ENCODE measurements at regions not wholly inside any gene's neighbourhood (a gene's known extent, or its start where the extent isn't known, plus 50 kb on each side); places are given as distances from the start of the nearest gene placed in this dataset.
"Not testable (repeated sequence)": the region's sequence is repeated elsewhere in the genome, so short reads cannot be mapped to it uniquely, and the experiment has no call there.

DNA sequence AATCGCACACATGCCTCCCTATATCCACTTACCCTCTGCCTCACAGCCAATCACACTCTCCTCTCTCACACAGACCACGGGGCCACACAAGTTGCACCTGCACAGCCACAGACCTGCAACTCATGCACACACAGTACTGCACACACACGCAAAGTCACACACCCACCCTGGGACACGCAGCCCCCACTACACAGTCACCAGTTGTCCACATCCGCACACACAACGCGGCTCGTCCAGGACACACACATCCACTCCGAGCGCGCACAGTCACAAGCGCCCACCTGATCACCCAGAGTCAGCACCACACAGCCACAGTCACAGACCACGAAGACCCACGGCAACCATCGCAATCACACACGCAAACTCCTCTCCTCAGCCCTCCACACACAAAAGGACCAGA lies 387.3 kb downstream of the CNTNAP3B start:
- H3K4me3 ChIP-seq (ENCODE audit: insufficient read length, low read depth); DNase-seq (ENCODE audit: low read depth, low spot score); H3K4me1 ChIP-seq (ENCODE audit: insufficient read depth, insufficient read length); H3K9ac ChIP-seq (ENCODE audit: insufficient read length, low read depth); H3K36me3 ChIP-seq (ENCODE audit: insufficient read depth, insufficient read length, low read length); H3K27me3 ChIP-seq (ENCODE audit: insufficient read depth, insufficient read length); H3K9me3 ChIP-seq (ENCODE audit: insufficient read depth, low read length): not testable (repeated sequence)

- H3K4me3 ChIP-seq (ENCODE audit: insufficient read length, low read depth); H3K9ac ChIP-seq (ENCODE audit: insufficient read length, low read depth); H3K27me3 ChIP-seq (ENCODE audit: insufficient read depth, insufficient read length); H3K9me3 ChIP-seq (ENCODE audit: insufficient read depth, low read length); H3K4me1 ChIP-seq (ENCODE audit: insufficient read depth, insufficient read length); H3K36me3 ChIP-seq (ENCODE audit: insufficient read depth, insufficient read length, low read length); DNase-seq (ENCODE audit: low read depth, low spot score): not testable (repeated sequence)
Observed at GRCh38 chr9:41741173-41741572, 388.1 kb downstream of the CNTNAP3B start.

DNA sequence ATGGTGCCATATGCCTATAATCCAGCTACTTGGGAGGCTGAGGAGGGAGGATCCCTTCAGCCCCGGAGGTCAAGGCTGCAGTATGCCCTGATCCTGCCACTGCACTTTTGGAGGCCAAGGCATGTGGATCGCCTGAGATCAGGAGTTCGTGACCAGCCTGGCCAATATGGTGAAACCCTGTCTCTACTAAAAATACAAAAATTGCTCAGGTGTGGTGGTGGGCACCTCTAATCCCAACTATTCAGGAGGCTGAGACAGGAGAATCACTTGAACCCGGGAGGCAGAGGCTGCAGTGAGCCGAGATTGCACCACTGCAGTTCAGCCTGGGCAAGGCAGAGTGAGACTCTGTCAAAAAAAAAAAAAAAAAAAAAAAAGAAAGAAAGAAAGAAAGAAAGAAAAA lies 390.5 kb downstream of the CNTNAP3B start:
- not testable (repeated sequence) for H3K4me1 ChIP-seq (ENCODE audit: insufficient read depth, insufficient read length); H3K4me3 ChIP-seq (ENCODE audit: insufficient read length, low read depth); H3K27me3 ChIP-seq (ENCODE audit: insufficient read depth, insufficient read length); H3K9ac ChIP-seq (ENCODE audit: insufficient read length, low read depth); H3K9me3 ChIP-seq (ENCODE audit: insufficient read depth, low read length); DNase-seq (ENCODE audit: low read depth, low spot score); H3K36me3 ChIP-seq (ENCODE audit: insufficient read depth, insufficient read length, low read length)

DNA sequence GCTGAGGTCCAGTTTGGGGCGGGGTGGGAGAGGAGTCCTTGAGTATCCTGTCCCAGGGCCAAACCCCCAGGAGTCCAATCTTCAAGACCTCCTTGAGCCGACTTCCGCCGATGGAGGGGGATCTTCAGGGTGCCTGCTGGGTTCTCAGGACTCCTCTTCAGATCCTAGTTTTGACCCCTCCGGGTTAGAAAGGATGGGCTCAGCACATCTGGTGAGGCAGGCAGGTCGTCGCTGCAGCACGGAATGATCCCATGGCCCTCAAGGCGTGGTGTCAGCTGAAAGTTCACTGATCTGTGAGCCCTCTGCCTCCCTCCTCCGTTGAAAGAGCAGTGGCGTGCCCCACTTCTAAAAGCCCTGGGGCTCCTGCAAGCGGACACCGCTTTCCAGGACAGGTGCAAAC lies 430.0 kb downstream of the CNTNAP3B start:
- not testable (repeated sequence) for DNase-seq (ENCODE audit: low read depth, low spot score); H3K4me3 ChIP-seq (ENCODE audit: insufficient read length, low read depth); H3K9ac ChIP-seq (ENCODE audit: insufficient read length, low read depth); H3K36me3 ChIP-seq (ENCODE audit: insufficient read depth, insufficient read length, low read length); H3K27me3 ChIP-seq (ENCODE audit: insufficient read depth, insufficient read length); H3K4me1 ChIP-seq (ENCODE audit: insufficient read depth, insufficient read length); H3K9me3 ChIP-seq (ENCODE audit: insufficient read depth, low read length)

- H3K27me3 ChIP-seq (ENCODE audit: insufficient read depth, insufficient read length); DNase-seq (ENCODE audit: low read depth, low spot score); H3K4me3 ChIP-seq (ENCODE audit: insufficient read length, low read depth); H3K9ac ChIP-seq (ENCODE audit: insufficient read length, low read depth); H3K4me1 ChIP-seq (ENCODE audit: insufficient read depth, insufficient read length); H3K9me3 ChIP-seq (ENCODE audit: insufficient read depth, low read length); H3K36me3 ChIP-seq (ENCODE audit: insufficient read depth, insufficient read length, low read length): not testable (repeated sequence)
Observed at GRCh38 chr9:41697080-41697479, 432.1 kb downstream of the CNTNAP3B start.

- not testable (repeated sequence) for H3K4me3 ChIP-seq (ENCODE audit: insufficient read length, low read depth); H3K4me1 ChIP-seq (ENCODE audit: insufficient read depth, insufficient read length); H3K9ac ChIP-seq (ENCODE audit: insufficient read length, low read depth); H3K36me3 ChIP-seq (ENCODE audit: insufficient read depth, insufficient read length, low read length); H3K27me3 ChIP-seq (ENCODE audit: insufficient read depth, insufficient read length); DNase-seq (ENCODE audit: low read depth, low spot score); H3K9me3 ChIP-seq (ENCODE audit: insufficient read depth, low read length)
Observed at GRCh38 chr9:41679312-41679711, 449.9 kb downstream of the CNTNAP3B start.

- not testable (repeated sequence) for H3K9me3 ChIP-seq (ENCODE audit: insufficient read depth, low read length); H3K27me3 ChIP-seq (ENCODE audit: insufficient read depth, insufficient read length); H3K9ac ChIP-seq (ENCODE audit: insufficient read length, low read depth); H3K4me3 ChIP-seq (ENCODE audit: insufficient read length, low read depth); DNase-seq (ENCODE audit: low read depth, low spot score); H3K36me3 ChIP-seq (ENCODE audit: insufficient read depth, insufficient read length, low read length); H3K4me1 ChIP-seq (ENCODE audit: insufficient read depth, insufficient read length)
Observed at GRCh38 chr9:41663497-41664036, 465.7 kb downstream of the CNTNAP3B start.

- H3K36me3 ChIP-seq (ENCODE audit: insufficient read depth, insufficient read length, low read length); H3K4me3 ChIP-seq (ENCODE audit: insufficient read length, low read depth); H3K27me3 ChIP-seq (ENCODE audit: insufficient read depth, insufficient read length); H3K9me3 ChIP-seq (ENCODE audit: insufficient read depth, low read length); H3K9ac ChIP-seq (ENCODE audit: insufficient read length, low read depth); H3K4me1 ChIP-seq (ENCODE audit: insufficient read depth, insufficient read length); DNase-seq (ENCODE audit: low read depth, low spot score): not testable (repeated sequence)
Observed at GRCh38 chr9:41658706-41659105, 469.6 kb upstream of the ZNG1F start.

- not testable (repeated sequence) for H3K4me3 ChIP-seq (ENCODE audit: insufficient read length, low read depth); H3K27me3 ChIP-seq (ENCODE audit: insufficient read depth, insufficient read length); H3K4me1 ChIP-seq (ENCODE audit: insufficient read depth, insufficient read length); H3K9me3 ChIP-seq (ENCODE audit: insufficient read depth, low read length); H3K9ac ChIP-seq (ENCODE audit: insufficient read length, low read depth); DNase-seq (ENCODE audit: low read depth, low spot score); H3K36me3 ChIP-seq (ENCODE audit: insufficient read depth, insufficient read length, low read length)
Observed at GRCh38 chr9:41658116-41658515, 469.0 kb upstream of the ZNG1F start.

DNA sequence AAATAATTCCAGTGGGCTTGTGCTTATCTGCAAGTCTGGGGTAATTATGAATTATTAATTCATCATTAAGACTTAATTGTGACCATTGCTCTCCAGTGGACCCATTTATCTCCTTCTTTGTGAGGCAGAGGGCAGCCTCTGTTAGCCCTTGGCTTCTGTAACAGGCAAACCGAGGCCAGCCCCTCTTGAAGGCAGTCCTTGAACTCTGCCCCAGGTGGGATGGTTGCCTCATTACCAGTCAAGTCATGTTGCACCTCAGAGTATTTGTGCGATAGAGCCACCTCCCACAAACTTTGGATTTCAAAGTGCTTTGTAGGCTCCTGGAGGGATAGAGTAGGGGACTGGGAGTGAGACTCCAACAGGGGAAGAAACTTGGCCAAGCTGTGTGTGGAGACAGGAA lies 468.0 kb upstream of the ZNG1F start:
- not testable (repeated sequence) for H3K4me1 ChIP-seq (ENCODE audit: insufficient read depth, insufficient read length); DNase-seq (ENCODE audit: low read depth, low spot score); H3K9me3 ChIP-seq (ENCODE audit: insufficient read depth, low read length); H3K9ac ChIP-seq (ENCODE audit: insufficient read length, low read depth); H3K4me3 ChIP-seq (ENCODE audit: insufficient read length, low read depth); H3K36me3 ChIP-seq (ENCODE audit: insufficient read depth, insufficient read length, low read length); H3K27me3 ChIP-seq (ENCODE audit: insufficient read depth, insufficient read length)

- H3K9ac ChIP-seq (ENCODE audit: insufficient read length, low read depth); H3K4me3 ChIP-seq (ENCODE audit: insufficient read length, low read depth); H3K36me3 ChIP-seq (ENCODE audit: insufficient read depth, insufficient read length, low read length); H3K9me3 ChIP-seq (ENCODE audit: insufficient read depth, low read length); H3K27me3 ChIP-seq (ENCODE audit: insufficient read depth, insufficient read length); H3K4me1 ChIP-seq (ENCODE audit: insufficient read depth, insufficient read length); DNase-seq (ENCODE audit: low read depth, low spot score): not testable (repeated sequence)
Observed at GRCh38 chr9:41655071-41655554, 466.0 kb upstream of the ZNG1F start.

GRCh38 chr9:41654349-41654748 lies 465.2 kb upstream of the ZNG1F start:
- DNase-seq (ENCODE audit: low read depth, low spot score); H3K9ac ChIP-seq (ENCODE audit: insufficient read length, low read depth); H3K36me3 ChIP-seq (ENCODE audit: insufficient read depth, insufficient read length, low read length); H3K4me1 ChIP-seq (ENCODE audit: insufficient read depth, insufficient read length); H3K4me3 ChIP-seq (ENCODE audit: insufficient read length, low read depth); H3K9me3 ChIP-seq (ENCODE audit: insufficient read depth, low read length); H3K27me3 ChIP-seq (ENCODE audit: insufficient read depth, insufficient read length): not testable (repeated sequence)

All from NT2/D1 (cell line).